ENCODE measurements at regions not wholly inside any gene's neighbourhood (a gene's known extent, or its start where the extent isn't known, plus 50 kb on each side); places are given as distances from the start of the nearest gene placed in this dataset.

DNA sequence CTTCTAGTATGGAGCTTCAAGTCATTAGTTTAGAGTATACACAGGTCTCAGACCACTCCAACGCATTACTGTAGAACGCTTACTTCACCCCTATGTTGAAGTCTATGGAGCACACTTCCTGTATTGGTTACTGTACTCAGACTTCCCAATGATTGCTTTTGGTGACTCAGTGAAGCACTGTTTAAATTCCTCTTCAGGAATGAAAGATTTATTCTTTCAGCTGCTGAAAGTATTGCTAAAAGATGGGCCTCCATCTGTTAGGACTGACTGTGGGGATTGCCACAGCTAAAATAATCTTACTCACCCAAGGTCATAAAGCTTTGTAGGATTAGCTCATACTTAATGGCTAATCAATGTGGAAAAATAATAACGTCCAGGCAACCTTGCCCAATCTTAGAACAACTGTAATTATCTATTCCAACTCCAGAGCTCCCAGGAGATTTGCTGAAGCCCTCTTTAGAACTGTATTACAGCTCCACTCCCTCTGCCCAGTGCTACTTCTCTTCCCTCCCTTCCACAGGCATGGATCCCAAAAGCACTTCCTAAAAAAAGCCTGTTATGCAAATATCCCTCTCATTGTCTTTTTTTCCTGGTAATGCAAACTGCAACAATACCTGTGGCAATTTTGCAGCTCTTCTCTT, 281.9 kb upstream of the HS3ST1 start:
- TF ChIP-seq, protein P1, sequence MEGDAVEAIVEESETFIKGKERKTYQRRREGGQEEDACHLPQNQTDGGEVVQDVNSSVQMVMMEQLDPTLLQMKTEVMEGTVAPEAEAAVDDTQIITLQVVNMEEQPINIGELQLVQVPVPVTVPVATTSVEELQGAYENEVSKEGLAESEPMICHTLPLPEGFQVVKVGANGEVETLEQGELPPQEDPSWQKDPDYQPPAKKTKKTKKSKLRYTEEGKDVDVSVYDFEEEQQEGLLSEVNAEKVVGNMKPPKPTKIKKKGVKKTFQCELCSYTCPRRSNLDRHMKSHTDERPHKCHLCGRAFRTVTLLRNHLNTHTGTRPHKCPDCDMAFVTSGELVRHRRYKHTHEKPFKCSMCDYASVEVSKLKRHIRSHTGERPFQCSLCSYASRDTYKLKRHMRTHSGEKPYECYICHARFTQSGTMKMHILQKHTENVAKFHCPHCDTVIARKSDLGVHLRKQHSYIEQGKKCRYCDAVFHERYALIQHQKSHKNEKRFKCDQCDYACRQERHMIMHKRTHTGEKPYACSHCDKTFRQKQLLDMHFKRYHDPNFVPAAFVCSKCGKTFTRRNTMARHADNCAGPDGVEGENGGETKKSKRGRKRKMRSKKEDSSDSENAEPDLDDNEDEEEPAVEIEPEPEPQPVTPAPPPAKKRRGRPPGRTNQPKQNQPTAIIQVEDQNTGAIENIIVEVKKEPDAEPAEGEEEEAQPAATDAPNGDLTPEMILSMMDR (IDR thresholded peaks at IDR 0.05; ENCODE audit: borderline replicate concordance, insufficient read depth, low read depth, low read length): no peak

DNA sequence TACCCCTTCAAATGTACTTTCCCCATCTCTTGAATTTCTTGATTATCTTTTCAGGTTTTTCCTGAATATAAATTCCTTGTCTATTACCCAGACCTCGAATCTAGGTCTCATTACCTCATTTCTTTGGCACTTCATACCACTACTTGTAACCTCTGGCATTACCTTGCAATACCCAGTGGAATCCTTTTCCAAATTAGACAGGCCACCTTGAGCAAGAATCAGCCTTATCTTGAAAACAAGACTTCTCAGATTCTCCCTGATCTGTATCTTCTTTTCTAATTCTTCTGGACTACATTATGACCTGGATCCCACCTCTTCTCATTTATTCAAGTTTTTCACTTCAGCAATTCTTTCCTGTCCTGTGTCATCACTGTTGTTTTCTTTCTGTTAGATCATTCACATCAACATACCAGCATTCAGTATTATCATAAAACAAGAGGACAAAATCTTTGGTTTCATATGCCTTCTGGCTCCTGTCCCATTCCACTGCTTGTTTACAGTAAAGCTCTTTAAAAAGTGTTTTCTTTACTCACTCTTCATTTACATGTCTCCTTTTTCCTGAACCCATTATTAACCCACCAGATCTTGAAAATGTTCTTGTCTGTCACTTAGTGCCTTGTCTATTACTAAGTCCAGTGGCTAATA, 275.6 kb upstream of the HS3ST1 start:
- TF ChIP-seq, protein P1 (IDR thresholded peaks at IDR 0.05; ENCODE audit: borderline replicate concordance, insufficient read depth, low read depth, low read length): no peak
- no peak overlapping the region for H3K4me3 ChIP-seq (ENCODE audit: low read depth, low read length)

More for the DNA sequence above, 281.9 kb upstream of the HS3ST1 start:
- no peak overlapping the region for H3K4me3 ChIP-seq (ENCODE audit: low read depth, low read length)

DNA sequence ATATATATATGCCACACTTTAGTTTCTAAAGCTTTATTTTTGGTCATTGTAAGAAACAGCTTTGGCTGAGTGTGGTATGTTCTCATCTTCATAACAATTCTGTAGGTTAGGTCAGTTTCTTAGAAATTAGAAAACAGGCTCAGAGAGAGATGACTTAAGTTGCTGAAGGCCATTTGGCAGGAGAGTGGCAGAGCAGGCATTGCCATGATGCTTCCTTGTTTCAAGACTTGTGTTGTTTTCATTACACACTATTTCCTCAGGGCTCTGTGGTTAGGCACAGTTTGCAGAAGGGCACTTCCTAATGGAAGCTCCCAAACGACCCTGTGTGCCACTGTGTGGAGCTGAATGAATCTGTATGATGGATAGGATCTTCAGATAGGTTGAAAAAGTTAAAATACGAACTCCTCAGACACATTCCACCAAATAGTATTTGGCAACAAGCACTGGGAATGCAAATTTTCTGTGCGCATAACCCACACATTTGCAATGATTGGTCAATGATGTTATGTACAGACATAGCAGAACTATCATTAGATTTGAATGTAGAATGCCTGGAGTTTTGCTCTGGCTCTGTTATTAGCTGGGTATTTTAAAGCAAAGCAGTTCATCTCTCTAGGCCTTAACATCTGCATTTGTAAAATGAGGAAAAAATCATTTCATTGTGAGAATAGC, 274.3 kb upstream of the HS3ST1 start:
- H3K4me3 ChIP-seq (ENCODE audit: low read depth, low read length): no peak overlapping the region
- TF ChIP-seq, protein P1 (IDR thresholded peaks at IDR 0.05; ENCODE audit: borderline replicate concordance, insufficient read depth, low read depth, low read length): no peak

DNA sequence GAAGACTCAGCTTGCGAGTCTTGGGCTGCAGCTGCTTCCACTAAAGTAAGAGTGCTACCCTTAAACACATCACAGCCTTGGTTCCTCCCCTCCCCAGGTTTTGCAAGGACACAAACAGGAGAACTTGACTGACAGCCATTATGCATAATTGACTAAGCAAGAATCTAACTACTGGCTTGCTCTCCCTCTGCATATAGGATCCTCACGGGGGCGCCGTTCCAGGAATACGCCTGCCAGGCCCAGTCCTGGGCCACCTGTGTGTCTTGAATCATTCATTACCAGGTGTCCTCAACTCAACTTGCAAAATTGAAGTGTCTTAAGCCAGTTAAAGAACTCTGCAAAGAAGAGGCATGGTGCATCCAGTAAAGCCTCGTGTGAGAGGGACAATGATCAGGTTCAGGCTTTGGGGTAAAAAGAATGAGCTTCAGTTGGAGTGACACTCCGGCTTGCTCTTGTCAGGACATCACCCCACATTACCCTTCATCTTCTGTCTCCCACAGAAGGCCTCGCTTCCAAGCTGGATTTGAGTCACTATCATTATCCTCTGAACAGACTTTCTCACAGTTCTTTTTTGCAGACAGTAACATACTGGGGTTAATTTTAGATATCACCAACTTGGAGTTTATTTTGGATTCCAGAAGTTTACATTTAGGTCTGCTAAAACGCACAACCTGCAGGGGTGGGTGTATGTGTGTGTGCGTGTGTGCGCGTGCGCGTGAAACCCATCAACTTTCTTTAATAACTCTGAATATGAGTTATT, 273.5 kb upstream of the HS3ST1 start:
- no peak overlapping the region for H3K4me3 ChIP-seq (ENCODE audit: low read depth, low read length)
- TF ChIP-seq, protein P1 (IDR thresholded peaks at IDR 0.05; ENCODE audit: borderline replicate concordance, insufficient read depth, low read depth, low read length): no peak

DNA sequence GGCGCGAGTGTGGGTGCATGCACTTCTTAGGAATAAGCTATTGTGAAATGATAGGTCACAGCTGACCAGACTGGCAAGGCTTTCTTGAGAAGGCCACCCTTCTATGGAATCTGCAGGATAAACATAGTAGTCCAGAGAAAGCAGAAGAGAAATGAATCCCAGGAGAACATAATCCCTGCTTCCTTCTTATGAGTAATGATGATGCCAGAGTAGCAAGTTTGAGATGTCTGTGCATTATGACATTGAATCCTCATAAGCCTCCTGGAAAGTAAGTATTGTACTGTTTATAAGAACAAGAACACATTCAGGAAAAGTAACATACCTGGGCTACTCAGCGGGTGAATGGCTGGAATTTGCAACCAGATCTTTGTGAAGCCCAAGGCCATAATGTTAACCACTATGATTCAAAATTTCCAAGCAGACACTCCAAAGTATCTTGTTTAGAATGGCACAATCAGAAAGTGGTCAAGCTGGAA, 272.1 kb upstream of the HS3ST1 start:
- TF ChIP-seq, protein P1 (IDR thresholded peaks at IDR 0.05; ENCODE audit: borderline replicate concordance, insufficient read depth, low read depth, low read length): no peak
- no peak overlapping the region for H3K4me3 ChIP-seq (ENCODE audit: low read depth, low read length)

DNA sequence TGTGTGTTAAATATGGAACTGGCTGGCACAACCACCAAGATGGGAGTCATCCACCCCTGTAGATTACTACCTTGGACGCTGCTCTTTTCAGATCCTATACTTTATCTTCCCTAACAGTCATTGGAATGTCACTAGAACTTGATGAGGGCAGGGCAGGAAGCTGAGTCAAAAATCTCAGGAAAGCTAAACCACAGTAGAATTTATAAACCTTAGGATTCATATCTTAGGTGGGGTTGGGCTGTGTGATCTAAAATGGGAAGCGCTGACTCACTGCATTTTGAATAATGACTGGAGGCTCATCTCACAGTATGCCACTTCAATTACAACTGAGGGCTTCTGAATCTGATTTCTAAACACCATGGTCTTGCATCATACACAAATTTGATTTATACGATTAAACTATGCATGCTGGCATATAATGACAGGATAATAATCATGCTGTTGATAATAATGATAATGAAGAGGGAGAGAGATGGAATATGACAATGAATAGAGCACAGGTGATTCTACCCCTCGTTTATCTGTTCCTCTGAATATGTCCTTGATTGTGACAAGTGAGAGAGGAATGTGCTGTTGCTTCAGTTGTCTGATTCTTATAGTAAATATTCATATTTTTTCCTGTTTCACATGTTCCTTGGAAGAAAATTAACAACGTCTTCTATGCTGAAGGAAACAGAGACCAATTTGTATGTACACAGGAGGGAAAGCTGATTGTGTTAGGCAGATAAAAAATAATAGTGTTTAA, 270.3 kb upstream of the HS3ST1 start:
- no peak overlapping the region for H3K4me3 ChIP-seq (ENCODE audit: low read depth, low read length)
- TF ChIP-seq, protein P1 (IDR thresholded peaks at IDR 0.05; ENCODE audit: borderline replicate concordance, insufficient read depth, low read depth, low read length): no peak

Measured in GM12875 (cell line).